ENCODE measurements at regions not wholly inside any gene's neighbourhood (a gene's known extent, or its start where the extent isn't known, plus 50 kb on each side); places are given as distances from the start of the nearest gene placed in this dataset.

DNA sequence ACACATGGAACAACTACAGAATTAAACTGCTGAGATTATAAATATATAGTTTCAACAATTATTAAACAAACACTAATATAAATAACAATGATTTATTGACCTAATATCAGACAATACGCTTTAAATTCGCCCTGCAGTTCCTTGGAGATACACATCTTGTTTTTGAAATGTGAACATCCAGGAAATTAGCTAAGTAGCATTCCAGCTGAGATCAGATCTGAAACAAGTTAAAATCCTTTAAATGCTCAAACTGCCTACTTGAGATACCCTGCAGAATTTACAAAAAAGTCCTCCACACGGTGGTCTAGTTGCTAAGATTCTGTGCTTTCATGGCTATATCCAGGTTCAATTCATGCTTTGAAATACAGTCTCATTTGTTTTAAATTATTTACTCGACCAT is 101.4 kb upstream of the OLFM3 start:
- Histone ChIP-seq H4K8ac (ENCODE audit: extremely low read depth, insufficient read depth, low read length) (no peak overlapping the region), H3K9ac (replicated peaks in 1 of 4; ENCODE audit: extremely low read depth in 1 of 4, low read depth in 3 of 4, low read length in 3 of 4) (no peak overlapping the region), H3K56ac (replicated peaks; ENCODE audit: insufficient read length, low read depth, low read length) (no peak overlapping the region), H2BK20ac (ENCODE audit: low read length) (no peak overlapping the region), H4K91ac (replicated peaks; ENCODE audit: insufficient read length, low read length) (no peak overlapping the region), H4K5ac (ENCODE audit: insufficient read length, low read depth, low read length) (no peak overlapping the region), H3K79me1 (ENCODE audit: low read depth, low read length) (no peaks in the 10 kb centered on the region), H3K27ac (ENCODE audit: low read depth, low read length) (no peak overlapping the region), H3K4me3 (ENCODE audit: extremely low read depth in 1 of 4, insufficient read depth in 2 of 4, low read depth in 3 of 4, low read length in 4 of 4) (no peak overlapping the region), H2BK120ac (replicated peaks; ENCODE audit: low read depth, low read length) (no peak overlapping the region), H3K23me2 (ENCODE audit: low read depth, low read length) (no peaks in the 10 kb centered on the region), H3K4me2 (ENCODE audit: insufficient read depth in 1 of 2, low read depth in 2 of 2, low read length in 2 of 2) (no peak overlapping the region), H2AFZ (ENCODE audit: low read length) (peak overlapping the region; percentile 28; the same call in 1 of the 2 replicates), H3K4ac (replicated peaks; ENCODE audit: insufficient read length, low read depth, low read length) (no peak overlapping the region), H2BK12ac (ENCODE audit: low read depth, low read length) (no peak overlapping the region), H2AK5ac (ENCODE audit: low read depth, low read length) (no peak overlapping the region), H3K9me3 (ENCODE audit: insufficient read depth in 2 of 2, low read depth in 1 of 2, low read length in 1 of 2) (no peaks in the 10 kb centered on the region), H3K4me1 (replicated peaks in 1 of 4; ENCODE audit: control insufficient read depth in 3 of 4, insufficient read depth in 4 of 4, low read length in 3 of 4) (peaks cover 0 to 4% (median 3%) of the 10 kb centered on the region in 4 experiments; a peak in 4 of 7 replicates), H3K23ac (ENCODE audit: insufficient read length) (no peak overlapping the region), H3K14ac (ENCODE audit: insufficient read length) (no peak overlapping the region), H2BK15ac (ENCODE audit: low read length) (no peak overlapping the region), H3K27me3 (replicated peaks in 1 of 4; ENCODE audit: control insufficient read depth in 3 of 4, extremely low read depth in 1 of 4, insufficient read depth in 3 of 4, low read length in 3 of 4) (peaks cover 0 to 1% (median 0%) of the 10 kb centered on the region in 4 experiments; a peak in 1 of 7 replicates), H3K18ac (ENCODE audit: extremely low read depth, low read length) (no peak overlapping the region), H3K79me2 (ENCODE audit: control insufficient read depth in 1 of 2, insufficient read depth in 2 of 2, low read length in 2 of 2) (no peaks in the 10 kb centered on the region), H2BK5ac (ENCODE audit: low read depth, low read length) (no peak overlapping the region), H3K36me3 (ENCODE audit: control insufficient read depth in 2 of 4, insufficient read depth in 4 of 4, low read length in 3 of 4) (no peaks in the 10 kb centered on the region), H4K20me1 (replicated peaks in 1 of 2; ENCODE audit: control insufficient read depth in 1 of 2, insufficient read depth in 2 of 2, low read length in 2 of 2) (no peaks in the 10 kb centered on the region)
- ChIA-PET CTCF (ENCODE audit: partially characterized antibody) (interaction anchor here (4.9 kb wide), 1 partner anchor 10 kb away, joined by 19 read pairs; no protein-coding TSS in a partner anchor), POLR2A (ENCODE audit: partially characterized antibody) (no interaction called here)
- DNase-seq (ENCODE audit: low read depth in 1 of 2, low spot score in 2 of 2), result no peak
- WGBS, 2 experiments (ENCODE audit: extremely low coverage in 1 of 2, insufficient coverage in 1 of 2, insufficient read length in 1 of 2, insufficient replicate concordance in 2 of 2, low coverage in 1 of 2, low lambda C conversion rate in 2 of 2, missing lambda C conversion rate in 1 of 2), result 88% methylated on average over 4 of the region's 4 CpGs; no CpG with 5 or more reads in 1 of the 2 experiments
- FAIRE-seq, result no peak
- TF ChIP-seq CBX8 (IDR thresholded peaks at IDR 0.05; ENCODE audit: borderline replicate concordance, low read depth, low read length), result no peak
- no peak for TF ChIP-seq CBX5 (IDR thresholded peaks at IDR 0.05; ENCODE audit: low read depth, low read length)
- no peak for TF ChIP-seq E2F6 (IDR thresholded peaks at IDR 0.05)
- no peak for TF ChIP-seq GTF2F1 (IDR thresholded peaks at IDR 0.05; ENCODE audit: borderline replicate concordance, low read depth, low read length)
- TF ChIP-seq SUZ12 (IDR thresholded peaks at IDR 0.05; ENCODE audit: low read length), result no peak
- no peak for TF ChIP-seq JUND (IDR thresholded peaks at IDR 0.05; ENCODE audit: low read length)
- TF ChIP-seq SRF (IDR thresholded peaks at IDR 0.05; ENCODE audit: low read depth, low read length), result no peak
- no peak for TF ChIP-seq TAF1 (IDR thresholded peaks at IDR 0.05; ENCODE audit: low read depth, low read length)
- TF ChIP-seq RBBP5 (IDR thresholded peaks at IDR 0.05; ENCODE audit: borderline replicate concordance, low read depth, low read length), result no peak
- TF ChIP-seq, protein P1, sequence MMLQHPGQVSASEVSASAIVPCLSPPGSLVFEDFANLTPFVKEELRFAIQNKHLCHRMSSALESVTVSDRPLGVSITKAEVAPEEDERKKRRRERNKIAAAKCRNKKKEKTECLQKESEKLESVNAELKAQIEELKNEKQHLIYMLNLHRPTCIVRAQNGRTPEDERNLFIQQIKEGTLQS (IDR thresholded peaks at IDR 0.05; ENCODE audit: insufficient read depth, low read depth, low read length), result no peak
- no peak for TF ChIP-seq EP300 (IDR thresholded peaks at IDR 0.05; ENCODE audit: borderline replicate concordance in 1 of 2, low read depth in 2 of 2, low read length in 2 of 2)
- TF ChIP-seq BRCA1 (IDR thresholded peaks at IDR 0.05; ENCODE audit: low read depth, low read length), result no peak
- TF ChIP-seq CREB1 (IDR thresholded peaks at IDR 0.05), result no peak
- TF ChIP-seq CHD2 (IDR thresholded peaks at IDR 0.05; ENCODE audit: low read length), result no peak

All from H1 (cell line).